ENCODE measurements at regions not wholly inside any gene's neighbourhood (a gene's known extent, or its start where the extent isn't known, plus 50 kb on each side); places are given as distances from the start of the nearest gene placed in this dataset.

DNA sequence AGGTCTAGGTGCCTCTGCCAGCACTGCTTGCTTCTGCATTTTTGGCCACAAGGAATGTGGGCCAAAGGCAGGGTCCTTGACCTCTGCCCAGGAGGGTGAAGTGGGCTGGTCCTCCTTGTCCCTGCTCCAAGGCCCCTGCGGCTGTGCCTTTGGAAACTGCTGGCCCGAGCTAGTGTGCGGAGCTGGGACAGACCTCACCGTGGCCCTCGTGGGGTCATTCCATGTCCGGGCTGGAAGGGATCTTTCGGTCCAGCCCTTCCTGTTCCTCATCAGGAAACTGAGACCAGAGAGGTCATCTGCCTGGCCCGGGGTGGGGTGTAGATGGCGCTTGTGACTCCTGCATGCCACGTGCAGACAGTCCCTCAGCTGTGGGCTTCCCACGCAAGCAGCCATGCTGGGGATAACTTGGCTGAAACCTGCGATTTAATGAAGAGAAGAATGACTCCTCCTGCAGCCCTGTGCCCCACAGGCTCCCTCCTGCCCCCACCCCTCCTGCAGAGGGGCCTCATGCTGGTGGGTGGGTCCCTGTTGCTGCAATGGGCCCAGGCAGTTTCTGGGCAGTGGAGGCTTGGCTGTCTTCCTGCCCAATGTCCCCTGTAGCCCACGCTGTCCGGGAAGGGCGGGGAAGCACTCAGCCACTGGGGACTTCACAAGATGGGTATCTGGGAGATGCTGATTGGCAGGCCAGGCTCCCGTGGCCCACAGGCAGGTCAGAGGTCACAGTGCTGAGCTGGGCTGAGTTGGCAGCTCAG is 245.2 kb downstream of the SEC14L1 start:
- Mint-ChIP-seq H3K4me3 (no peak overlapping the region), H3K4me1 (ENCODE audit: low read depth) (peaks cover 87% of the 10 kb centered on the region), H3K27ac (peak overlapping the region; percentile 77), H3K9me3 (no peaks in the 10 kb centered on the region), H3K27me3 (no peaks in the 10 kb centered on the region), H3K36me3 (ENCODE audit: low read depth) (peaks cover 4% of the 10 kb centered on the region)
- DNase-seq: no peak

DNA sequence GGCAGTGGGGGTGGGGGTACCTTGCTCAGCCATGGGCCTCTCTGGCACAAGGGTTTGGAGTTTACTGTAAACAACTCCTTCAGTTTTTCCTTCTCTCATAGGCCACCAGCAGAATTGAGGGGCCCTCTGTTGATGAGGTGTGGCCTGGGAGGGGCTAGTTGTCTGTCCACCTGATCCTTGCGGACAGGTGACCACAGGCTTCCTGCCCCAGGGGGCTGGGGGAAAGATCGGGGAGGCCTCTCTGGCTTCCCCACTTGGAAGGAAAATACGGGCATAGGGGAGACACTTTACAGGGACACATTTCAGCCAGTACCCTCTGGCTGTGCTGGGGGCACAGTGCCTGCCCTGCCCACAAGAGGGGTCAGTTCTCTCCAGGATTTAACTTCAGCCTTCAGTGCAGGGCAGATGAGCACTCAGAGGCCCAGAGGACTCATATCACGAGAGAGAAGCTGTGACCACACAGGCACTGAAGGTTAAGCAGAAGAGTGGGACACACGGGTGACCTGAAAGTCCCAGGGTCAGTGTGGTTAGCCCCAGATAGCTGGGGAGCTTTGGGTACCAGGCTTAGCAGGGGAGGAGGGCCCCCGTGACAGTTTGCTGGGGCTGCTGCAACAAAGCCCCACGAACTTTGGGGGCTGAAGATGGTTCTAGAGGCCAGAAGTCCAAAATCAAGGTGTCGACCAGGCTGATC is 245.9 kb downstream of the SEC14L1 start:
- no peak for DNase-seq
- Mint-ChIP-seq H3K4me1 (ENCODE audit: low read depth) (peaks cover 87% of the 10 kb centered on the region), H3K4me3 (no peak overlapping the region), H3K27me3 (no peaks in the 10 kb centered on the region), H3K27ac (peak overlapping the region; percentile 77), H3K36me3 (ENCODE audit: low read depth) (peaks cover 4% of the 10 kb centered on the region), H3K9me3 (no peaks in the 10 kb centered on the region)

DNA sequence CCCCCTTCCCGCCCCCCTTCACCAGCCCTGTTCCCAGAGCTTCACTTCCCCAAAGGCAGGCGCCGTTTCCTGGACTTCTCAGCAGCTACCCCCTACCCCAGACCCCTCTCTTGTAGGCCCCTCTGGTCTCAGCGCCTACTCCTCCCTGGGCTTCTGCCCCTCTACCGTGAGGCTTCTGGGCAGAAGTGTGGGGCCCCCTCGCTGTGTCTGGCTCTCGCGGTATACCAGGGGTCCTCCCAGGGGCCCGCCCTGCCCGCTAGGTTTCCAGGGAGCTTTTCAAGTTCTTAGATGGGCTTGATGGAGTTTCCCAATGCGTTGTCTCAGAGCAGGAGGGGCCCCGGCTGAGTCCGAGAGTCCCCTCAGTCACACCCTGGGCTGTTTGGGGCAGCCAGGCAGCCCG is 247.1 kb downstream of the SEC14L1 start:
- Mint-ChIP-seq H3K4me1 (ENCODE audit: low read depth) (peaks cover 87% of the 10 kb centered on the region), H3K27ac (peak overlapping the region; percentile 16), H3K36me3 (ENCODE audit: low read depth) (peaks cover 4% of the 10 kb centered on the region)

DNA sequence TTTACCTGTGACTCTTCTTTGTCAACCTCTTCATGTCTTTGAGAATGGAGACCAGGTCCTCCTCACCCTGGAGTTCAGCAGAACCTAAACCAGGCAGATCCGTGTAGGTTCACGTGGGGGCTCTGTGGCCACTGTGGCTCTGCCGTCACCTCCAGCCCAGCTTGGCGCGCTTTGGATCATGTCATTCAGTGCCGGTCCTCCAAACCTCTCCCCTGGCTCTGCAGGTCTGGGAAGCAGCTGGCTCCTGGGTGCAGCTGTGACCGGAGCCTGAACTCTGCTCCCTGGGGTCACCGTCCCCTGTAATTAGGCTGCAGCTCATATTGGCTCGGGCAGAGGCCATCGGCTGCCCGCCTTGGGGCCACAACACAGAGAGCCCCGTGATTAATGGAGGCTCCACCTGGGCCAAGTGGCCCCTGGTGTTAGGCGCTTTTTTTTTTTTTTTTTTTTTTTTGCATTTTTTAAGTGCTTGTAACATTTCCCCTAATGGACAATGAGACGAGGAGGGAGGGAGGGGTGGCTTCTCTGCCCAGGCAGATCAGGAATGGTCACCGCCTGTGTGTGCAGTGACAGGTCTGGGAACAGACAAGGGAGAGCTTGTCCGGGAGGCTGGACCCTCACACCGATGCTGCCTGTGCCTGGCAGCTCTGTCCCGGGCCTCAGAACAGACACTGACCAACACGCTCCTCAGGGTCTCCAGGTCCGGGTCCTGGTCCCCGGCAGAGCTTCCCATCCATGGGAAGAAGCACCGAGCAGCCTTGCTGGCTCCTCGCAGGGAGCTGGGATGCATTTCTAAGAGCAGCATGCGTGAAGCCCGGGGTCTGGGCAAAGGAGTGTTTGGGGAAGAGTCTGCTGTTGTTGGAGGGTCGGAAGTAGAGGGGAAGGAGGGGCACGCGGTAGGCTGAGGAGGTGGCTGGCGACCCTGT is 247.9 kb downstream of the SEC14L1 start:
- H3K27me3 Mint-ChIP-seq: no peaks in the 10 kb centered on the region
- DNase-seq: no peak
- no peaks in the 10 kb centered on the region for H3K9me3 Mint-ChIP-seq
- H3K36me3 Mint-ChIP-seq (ENCODE audit: low read depth): peaks cover 4% of the 10 kb centered on the region
- peak overlapping the region; percentile 82 for H3K4me3 Mint-ChIP-seq
- peak overlapping the region; percentile 96 for H3K27ac Mint-ChIP-seq
- H3K4me1 Mint-ChIP-seq (ENCODE audit: low read depth): peaks cover 84% of the 10 kb centered on the region

More for the DNA sequence above, 247.1 kb downstream of the SEC14L1 start:
- Mint-ChIP-seq H3K4me3 (peak overlapping the region; percentile 10), H3K27me3 (no peaks in the 10 kb centered on the region), H3K9me3 (no peaks in the 10 kb centered on the region)
- no peak for DNase-seq

DNA sequence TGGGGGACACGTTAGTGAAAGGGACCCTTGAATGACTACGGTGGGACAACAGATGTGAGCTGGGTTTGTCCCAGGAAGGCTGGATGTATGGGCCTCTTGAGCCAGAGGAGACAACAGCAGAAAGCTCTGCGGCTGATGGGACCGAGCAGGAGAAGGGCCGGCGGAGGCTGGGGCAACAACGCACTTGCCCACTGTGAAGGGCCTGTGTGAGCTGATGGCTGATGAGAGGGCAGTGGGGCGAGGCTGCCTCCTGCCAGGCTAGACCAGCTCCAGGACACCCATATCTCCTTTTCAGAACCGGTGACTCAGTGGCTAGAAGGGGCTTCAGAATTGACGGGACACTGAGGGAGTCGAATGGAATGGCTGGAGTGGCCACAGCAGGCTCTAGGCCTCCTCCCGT is 250.1 kb downstream of the SEC14L1 start:
- H3K36me3 Mint-ChIP-seq (ENCODE audit: low read depth): peaks cover 4% of the 10 kb centered on the region
- H3K27ac Mint-ChIP-seq: peak overlapping the region; percentile 96
- peaks cover 81% of the 10 kb centered on the region for H3K4me1 Mint-ChIP-seq (ENCODE audit: low read depth)
- no peaks in the 10 kb centered on the region for H3K9me3 Mint-ChIP-seq
- no peak for DNase-seq
- peak overlapping the region; percentile 82 for H3K4me3 Mint-ChIP-seq
- no peaks in the 10 kb centered on the region for H3K27me3 Mint-ChIP-seq

DNA sequence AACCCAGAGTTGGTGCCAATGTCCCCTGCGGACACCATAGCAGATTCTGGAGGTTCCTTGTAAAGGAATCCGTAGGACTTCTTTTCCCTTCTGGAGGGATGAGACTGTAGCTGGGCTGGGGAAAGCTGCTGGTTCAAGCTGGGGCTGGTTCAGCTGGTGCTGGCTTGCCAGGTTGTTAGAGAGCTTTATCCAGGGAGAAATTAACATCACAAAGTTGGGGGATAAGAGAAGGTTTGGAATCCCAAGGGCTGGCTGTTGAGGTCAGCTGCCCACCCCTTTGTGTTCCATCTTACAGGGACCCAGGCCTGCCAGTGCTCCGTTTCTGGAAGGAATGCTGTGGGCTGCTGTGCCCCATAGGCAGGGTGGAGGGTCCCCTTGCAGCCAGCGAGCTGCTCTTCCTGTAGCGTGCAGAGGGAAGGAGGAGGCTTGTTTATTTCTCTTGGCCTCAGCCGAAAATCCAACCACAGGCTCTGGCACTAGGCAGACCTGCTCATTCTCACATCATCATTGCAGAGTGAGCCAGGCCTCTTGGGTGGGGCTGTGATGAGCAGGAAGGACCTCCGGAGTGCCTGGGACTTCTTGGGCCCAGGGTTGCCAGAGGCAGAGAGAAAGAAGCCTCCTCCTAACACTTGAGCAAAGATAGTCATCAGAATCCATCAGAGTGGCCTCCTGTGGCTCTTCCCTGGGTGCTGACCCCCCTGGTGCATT is 251.1 kb downstream of the SEC14L1 start:
- H3K9me3 Mint-ChIP-seq: no peaks in the 10 kb centered on the region
- peak; percentile 57 for DNase-seq

DNA sequence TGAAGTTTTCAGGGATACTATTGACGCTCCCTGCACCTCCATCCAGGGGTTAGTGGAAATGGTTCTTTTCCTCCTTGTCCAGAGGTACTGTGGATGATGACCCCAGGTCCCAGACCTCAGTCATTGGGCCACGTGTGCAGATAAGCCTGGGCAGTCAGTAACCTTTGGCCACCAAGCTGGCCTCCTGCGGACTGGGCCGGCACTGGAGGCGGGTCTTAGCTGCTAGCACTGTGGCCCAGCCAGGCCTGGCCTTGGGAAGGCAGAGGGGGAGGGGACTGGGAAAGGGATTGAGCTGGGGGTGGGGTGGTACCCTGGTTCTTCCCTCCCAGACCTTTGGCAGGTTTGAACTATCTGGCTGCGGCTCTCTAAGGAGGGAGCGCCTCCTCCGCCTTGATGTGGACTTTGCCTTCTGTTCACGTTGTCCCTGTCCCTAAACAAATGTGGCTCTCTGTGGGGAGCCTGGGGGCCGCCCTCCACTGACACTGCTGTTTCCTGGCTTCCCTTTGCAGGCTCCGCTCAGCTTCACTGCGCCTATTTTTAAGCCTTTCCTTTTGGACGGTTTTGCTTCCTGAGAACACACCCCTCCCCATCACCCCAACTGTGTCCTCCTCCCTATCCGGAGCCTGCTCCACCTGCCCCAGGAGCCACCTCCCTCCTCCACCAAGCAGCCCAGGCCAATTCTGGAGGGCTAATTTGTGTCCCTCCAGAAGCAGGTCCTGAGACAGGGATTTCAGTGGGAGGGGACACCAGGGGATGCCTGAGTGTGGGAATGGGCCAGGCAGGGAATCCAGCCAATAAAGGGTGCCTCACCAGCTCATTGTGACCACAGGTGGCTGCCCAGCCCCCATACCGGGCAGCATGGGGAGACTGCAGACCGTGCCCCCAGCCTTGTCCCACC is 251.9 kb downstream of the SEC14L1 start:
- H3K27ac Mint-ChIP-seq: peak overlapping the region; percentile 96
- H3K9me3 Mint-ChIP-seq: no peaks in the 10 kb centered on the region
- peak overlapping the region; percentile 82 for H3K4me3 Mint-ChIP-seq
- H3K4me1 Mint-ChIP-seq (ENCODE audit: low read depth): peaks cover 74% of the 10 kb centered on the region
- peaks cover 4% of the 10 kb centered on the region for H3K36me3 Mint-ChIP-seq (ENCODE audit: low read depth)
- H3K27me3 Mint-ChIP-seq: no peaks in the 10 kb centered on the region
- no peak for DNase-seq

More for the DNA sequence above, 251.1 kb downstream of the SEC14L1 start:
- H3K4me1 Mint-ChIP-seq (ENCODE audit: low read depth): peaks cover 78% of the 10 kb centered on the region
- no peaks in the 10 kb centered on the region for H3K27me3 Mint-ChIP-seq
- peaks cover 4% of the 10 kb centered on the region for H3K36me3 Mint-ChIP-seq (ENCODE audit: low read depth)
- peak overlapping the region; percentile 96 for H3K27ac Mint-ChIP-seq
- H3K4me3 Mint-ChIP-seq: peak overlapping the region; percentile 82

DNA sequence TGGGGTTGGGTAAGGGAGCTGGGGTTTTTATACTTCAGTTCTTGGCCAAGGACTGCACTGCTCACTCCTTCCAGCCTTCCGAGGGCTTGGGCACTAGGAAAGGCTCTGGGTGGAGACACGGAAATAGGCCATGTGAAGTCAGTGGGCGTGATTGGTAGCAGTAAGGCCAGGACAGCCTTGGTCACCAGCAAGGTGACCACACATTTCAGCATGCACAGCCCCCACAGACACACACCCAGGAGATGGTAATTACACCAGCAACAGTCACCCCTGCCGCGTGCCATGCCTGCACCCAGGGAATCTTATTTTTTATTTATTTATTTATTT is 252.5 kb downstream of the SEC14L1 start:
- no peak overlapping the region for H3K4me3 Mint-ChIP-seq

DNA sequence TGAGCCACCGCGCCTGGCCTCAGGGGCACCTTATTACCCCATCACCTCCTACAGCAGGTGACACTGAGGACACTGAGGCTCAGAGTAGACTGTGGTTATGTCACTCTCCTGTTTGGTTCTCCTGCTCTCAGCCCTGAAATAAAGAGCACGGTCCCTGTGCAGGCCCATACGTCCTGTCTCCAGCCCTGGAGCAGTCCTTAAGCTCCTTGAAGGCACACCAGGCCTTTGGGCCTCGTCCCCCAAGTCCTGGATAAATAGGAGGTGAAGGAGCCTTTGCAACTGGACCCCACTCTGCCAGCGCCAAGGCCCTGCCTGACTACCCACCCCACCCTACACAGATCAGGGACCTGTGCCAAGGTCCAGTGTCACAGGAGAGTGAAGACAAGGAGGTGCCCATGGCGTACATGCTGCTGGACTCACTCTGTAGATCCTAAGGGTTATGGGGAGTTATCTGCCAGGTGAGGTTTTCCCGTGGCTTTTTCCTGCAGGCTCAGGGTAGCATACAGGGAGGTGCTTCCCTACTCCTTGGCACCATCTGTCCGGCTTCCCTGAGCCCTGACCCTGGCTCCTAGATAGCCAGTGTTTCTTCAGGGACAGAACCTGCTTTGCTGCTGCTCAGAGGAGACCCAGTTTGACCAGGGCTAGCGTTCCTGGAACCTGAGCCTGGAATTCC is 253.2 kb downstream of the SEC14L1 start:
- Mint-ChIP-seq H3K27me3 (no peaks in the 10 kb centered on the region), H3K27ac (peak overlapping the region; percentile 50), H3K9me3 (no peaks in the 10 kb centered on the region), H3K4me3 (no peak overlapping the region), H3K4me1 (ENCODE audit: low read depth) (peaks cover 75% of the 10 kb centered on the region), H3K36me3 (ENCODE audit: low read depth) (peaks cover 4% of the 10 kb centered on the region)
- DNase-seq: no peak

More for the DNA sequence above, 252.5 kb downstream of the SEC14L1 start:
- Mint-ChIP-seq H3K4me1 (ENCODE audit: low read depth) (peaks cover 75% of the 10 kb centered on the region), H3K9me3 (no peaks in the 10 kb centered on the region), H3K36me3 (ENCODE audit: low read depth) (peaks cover 4% of the 10 kb centered on the region), H3K27ac (peak overlapping the region; percentile 96), H3K27me3 (no peaks in the 10 kb centered on the region)
- no peak for DNase-seq

DNA sequence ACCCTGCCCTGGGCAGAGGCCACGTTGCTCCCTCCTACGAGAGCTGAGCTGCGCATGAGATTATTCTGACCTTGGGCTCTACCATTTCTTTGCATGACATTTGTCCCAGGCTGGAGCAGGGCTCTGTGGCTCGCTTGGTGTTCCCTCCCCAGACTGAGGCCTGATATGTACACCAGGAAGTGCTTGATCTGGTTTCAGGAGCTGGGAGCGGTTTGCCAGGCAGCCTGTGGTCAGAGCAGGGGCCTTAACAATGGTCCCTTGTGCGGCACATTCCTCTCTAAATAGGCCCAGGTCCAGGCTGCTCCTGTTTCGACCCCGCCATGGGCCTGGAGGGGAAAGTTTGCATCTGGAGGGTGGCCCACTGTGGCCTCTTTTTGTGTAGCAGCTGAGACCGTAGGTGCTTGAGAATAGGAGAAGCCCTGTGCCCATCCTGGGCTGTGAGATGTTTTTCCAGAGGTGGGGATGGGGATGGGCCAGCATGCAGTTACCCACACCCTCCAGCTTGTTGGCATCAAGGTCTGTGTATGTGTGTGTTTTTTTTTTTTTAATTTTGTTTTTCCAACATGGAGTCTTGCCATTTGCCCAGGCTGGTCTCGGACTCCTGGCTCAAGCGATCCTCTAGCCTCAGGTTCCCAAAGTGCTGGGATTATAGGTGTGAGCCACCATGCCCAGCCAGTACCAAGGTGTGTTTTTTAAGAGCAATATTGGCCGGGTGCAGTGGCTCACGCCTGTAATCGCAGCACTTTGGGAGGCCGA is 253.9 kb downstream of the SEC14L1 start:
- peaks cover 75% of the 10 kb centered on the region for H3K4me1 Mint-ChIP-seq (ENCODE audit: low read depth)
- DNase-seq: no peak
- H3K27me3 Mint-ChIP-seq: no peaks in the 10 kb centered on the region
- H3K27ac Mint-ChIP-seq: peak overlapping the region; percentile 50
- no peaks in the 10 kb centered on the region for H3K9me3 Mint-ChIP-seq
- no peak overlapping the region for H3K4me3 Mint-ChIP-seq
- peaks cover 3% of the 10 kb centered on the region for H3K36me3 Mint-ChIP-seq (ENCODE audit: low read depth)

DNA sequence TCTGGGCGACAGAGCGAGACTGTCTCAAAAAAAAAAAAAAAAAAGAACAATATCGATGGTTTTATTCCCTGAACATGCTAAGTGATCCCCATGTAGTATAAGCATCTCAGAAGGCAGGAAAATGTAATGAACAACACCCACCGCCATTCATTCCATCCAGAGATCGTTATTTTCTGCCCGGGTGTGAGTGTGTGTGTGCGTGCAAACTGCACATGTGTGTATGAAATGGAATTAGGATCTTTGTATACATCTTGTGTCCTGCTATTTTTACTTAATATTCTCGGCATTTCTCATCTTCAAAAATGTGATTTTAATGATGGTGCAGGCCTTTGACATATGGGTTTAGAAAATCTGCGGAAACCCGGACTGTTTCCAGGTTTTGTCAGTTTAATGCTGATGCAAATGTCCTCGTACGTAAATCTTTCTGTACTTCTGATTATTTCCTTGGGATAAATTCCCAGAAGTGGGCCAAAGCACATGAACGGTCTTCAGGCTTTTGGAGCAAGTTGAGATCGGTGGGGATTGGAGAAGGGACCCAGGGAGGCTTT is 254.8 kb downstream of the SEC14L1 start:
- Mint-ChIP-seq H3K27me3 (no peaks in the 10 kb centered on the region), H3K4me1 (ENCODE audit: low read depth) (peaks cover 79% of the 10 kb centered on the region), H3K9me3 (no peaks in the 10 kb centered on the region), H3K27ac (peak overlapping the region; percentile 2), H3K36me3 (ENCODE audit: low read depth) (no peaks in the 10 kb centered on the region), H3K4me3 (no peak overlapping the region)
- DNase-seq: no peak

DNA sequence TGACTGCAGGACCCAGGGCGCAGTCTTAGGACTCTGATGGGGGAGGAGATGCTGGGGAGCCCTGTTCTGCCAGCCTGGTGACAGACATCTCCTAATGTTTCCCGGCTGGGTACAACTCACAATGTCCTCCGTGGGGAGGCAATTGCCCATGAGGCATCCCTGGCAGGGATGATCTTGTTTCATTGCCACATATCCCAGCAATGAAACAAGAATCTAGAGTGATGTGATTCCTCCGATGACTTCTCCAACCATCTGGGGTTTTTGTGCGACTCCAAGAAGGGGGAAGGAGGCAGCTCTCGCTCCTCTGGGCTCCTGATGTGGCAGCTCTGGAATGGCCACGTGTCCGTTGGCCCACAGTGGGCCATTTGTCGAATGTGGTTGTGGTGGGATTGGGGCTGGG is 255.8 kb downstream of the SEC14L1 start:
- H3K4me3 Mint-ChIP-seq: no peak overlapping the region
- no peaks in the 10 kb centered on the region for H3K27me3 Mint-ChIP-seq
- no peak for DNase-seq
- peaks cover 78% of the 10 kb centered on the region for H3K4me1 Mint-ChIP-seq (ENCODE audit: low read depth)
- H3K27ac Mint-ChIP-seq: no peak overlapping the region
- no peaks in the 10 kb centered on the region for H3K9me3 Mint-ChIP-seq
- H3K36me3 Mint-ChIP-seq (ENCODE audit: low read depth): no peaks in the 10 kb centered on the region

All from activated T-cell treated with anti-CD3 and anti-CD28 coated beads, Interleukin-2, amount 50 U/mL, for 24 hours (primary cell).